A549 (cell line): ENCODE measurements at regions not wholly inside any gene's neighbourhood (a gene's known extent, or its start where the extent isn't known, plus 50 kb on each side); places are given as distances from the start of the nearest gene placed in this dataset.

Source experiments
- MAFK ChIP-seq: fragments of 450-650 bp; IDR thresholded peaks from 2 replicates; pipeline ENCODE4 v1.6.1; 2014; ENCODE audit not compliant: partially characterized antibody
- NR3C1 ChIP-seq: fragments of >200 bp; sonication (Bioruptor Twin); formaldehyde crosslinking; IDR thresholded peaks from 3 replicates; pipeline ENCODE4 v1.6.1; 2017
- RCOR1 ChIP-seq: fragments of 150-350 bp; IDR thresholded peaks from 2 replicates; pipeline ENCODE4 v1.6.1; 2014; ENCODE audit warnings: antibody characterized with exemption, low read length, low read depth
- TF ChIP-seq, protein P1 (sequence below): fragments of >200 bp; sonication (Bioruptor Twin); formaldehyde crosslinking; IDR thresholded peaks from 3 replicates; pipeline ENCODE4 v1.5.1; 2016
- TF ChIP-seq, protein P2 (sequence below): IDR thresholded peaks from 2 replicates; pipeline ENCODE4 v1.6.1; 2012

DNA sequence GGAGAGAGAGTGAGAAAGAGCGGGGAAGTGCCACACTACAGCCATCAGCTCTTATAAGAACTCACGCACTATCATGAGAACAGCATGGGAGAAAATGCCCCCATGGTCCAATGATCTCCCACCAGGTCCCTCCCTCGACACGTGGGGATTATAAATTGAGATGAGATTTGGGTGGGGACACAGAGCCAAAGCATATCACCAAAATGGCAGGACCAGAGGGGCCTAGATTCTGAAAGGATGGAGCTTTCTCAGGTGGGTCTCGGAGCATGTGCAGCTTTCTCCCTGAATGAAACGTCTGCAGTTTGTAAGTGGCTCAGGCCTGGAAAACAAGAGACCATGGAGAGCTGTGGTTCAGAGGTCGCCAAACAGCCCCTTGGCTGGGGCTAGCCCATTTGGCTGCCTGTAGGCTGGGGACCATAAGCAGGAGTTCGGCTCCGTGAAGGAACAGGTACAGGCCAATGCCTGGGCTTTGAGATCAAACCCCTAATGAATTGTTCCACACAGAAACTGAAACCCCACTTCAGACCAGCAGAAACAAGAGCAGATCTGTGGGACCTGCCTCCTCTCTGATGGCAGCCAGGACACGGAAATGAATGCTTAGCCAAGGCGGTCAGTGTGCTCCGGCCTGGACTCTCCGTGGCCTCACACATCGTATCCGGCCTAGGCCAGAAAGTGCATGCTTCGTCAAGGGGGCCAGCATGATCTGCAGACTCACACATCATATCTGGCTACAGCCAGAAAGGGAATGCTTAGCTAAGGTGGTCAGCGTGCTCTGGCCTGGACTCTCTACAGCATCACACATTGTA, 111.2 kb upstream of the TMEM18 start:
- TF ChIP-seq, protein P1, sequence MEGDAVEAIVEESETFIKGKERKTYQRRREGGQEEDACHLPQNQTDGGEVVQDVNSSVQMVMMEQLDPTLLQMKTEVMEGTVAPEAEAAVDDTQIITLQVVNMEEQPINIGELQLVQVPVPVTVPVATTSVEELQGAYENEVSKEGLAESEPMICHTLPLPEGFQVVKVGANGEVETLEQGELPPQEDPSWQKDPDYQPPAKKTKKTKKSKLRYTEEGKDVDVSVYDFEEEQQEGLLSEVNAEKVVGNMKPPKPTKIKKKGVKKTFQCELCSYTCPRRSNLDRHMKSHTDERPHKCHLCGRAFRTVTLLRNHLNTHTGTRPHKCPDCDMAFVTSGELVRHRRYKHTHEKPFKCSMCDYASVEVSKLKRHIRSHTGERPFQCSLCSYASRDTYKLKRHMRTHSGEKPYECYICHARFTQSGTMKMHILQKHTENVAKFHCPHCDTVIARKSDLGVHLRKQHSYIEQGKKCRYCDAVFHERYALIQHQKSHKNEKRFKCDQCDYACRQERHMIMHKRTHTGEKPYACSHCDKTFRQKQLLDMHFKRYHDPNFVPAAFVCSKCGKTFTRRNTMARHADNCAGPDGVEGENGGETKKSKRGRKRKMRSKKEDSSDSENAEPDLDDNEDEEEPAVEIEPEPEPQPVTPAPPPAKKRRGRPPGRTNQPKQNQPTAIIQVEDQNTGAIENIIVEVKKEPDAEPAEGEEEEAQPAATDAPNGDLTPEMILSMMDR = no peak
- no peak for TF ChIP-seq RCOR1
- no peak for TF ChIP-seq MAFK
- TF ChIP-seq NR3C1 = no peak
- TF ChIP-seq, protein P2, sequence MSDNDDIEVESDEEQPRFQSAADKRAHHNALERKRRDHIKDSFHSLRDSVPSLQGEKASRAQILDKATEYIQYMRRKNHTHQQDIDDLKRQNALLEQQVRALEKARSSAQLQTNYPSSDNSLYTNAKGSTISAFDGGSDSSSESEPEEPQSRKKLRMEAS = no peak
